Choroid plexus epithelial cell (primary cell): ENCODE measurements at regions not wholly inside any gene's neighbourhood (a gene's known extent, or its start where the extent isn't known, plus 50 kb on each side); places are given as distances from the start of the nearest gene placed in this dataset.

Source experiments
- DNase-seq: peaks from one replicate; pipeline ENCODE4 v3.0.0-alpha.2; 2010; ENCODE audit warnings: low read depth
- H3K4me3 ChIP-seq: 2 replicates; pipeline ENCODE4 v1.5.1; 2011; ENCODE audit warnings: low read depth, mild to moderate bottlenecking, control low read depth, low read length, moderate library complexity
- TF ChIP-seq, protein P1 (sequence below): conservative IDR thresholded peaks from 2 replicates; pipeline ENCODE4 v1.5.1; 2011; ENCODE audit warnings: low read depth, mild to moderate bottlenecking, control low read depth, inconsistent platforms, low read length, moderate library complexity

- H3K4me3 ChIP-seq, result no peak overlapping the region
- TF ChIP-seq, protein P1, sequence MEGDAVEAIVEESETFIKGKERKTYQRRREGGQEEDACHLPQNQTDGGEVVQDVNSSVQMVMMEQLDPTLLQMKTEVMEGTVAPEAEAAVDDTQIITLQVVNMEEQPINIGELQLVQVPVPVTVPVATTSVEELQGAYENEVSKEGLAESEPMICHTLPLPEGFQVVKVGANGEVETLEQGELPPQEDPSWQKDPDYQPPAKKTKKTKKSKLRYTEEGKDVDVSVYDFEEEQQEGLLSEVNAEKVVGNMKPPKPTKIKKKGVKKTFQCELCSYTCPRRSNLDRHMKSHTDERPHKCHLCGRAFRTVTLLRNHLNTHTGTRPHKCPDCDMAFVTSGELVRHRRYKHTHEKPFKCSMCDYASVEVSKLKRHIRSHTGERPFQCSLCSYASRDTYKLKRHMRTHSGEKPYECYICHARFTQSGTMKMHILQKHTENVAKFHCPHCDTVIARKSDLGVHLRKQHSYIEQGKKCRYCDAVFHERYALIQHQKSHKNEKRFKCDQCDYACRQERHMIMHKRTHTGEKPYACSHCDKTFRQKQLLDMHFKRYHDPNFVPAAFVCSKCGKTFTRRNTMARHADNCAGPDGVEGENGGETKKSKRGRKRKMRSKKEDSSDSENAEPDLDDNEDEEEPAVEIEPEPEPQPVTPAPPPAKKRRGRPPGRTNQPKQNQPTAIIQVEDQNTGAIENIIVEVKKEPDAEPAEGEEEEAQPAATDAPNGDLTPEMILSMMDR, result no peak
- DNase-seq, result no peak
These were observed 152.2 kb upstream of the RUNX1 start for GRCh38 chr21:35201288-35201687.

DNA sequence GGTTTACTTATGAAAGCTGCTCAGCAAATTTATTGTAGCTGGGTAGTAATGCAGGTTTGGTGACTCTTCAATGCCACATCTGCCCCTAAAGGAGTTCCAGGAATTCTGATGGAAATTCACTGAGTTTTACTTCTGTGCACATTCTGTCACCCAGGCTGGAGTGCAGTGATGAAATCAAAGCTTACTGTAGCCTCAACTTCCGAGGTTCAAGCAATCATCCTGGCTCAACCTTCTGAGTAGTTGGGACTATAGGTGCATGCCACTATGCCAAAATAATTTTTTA lies 150.6 kb upstream of the RUNX1 start:
- TF ChIP-seq, protein P1, result no peak
- DNase-seq, result no peak
- no peak overlapping the region for H3K4me3 ChIP-seq

DNA sequence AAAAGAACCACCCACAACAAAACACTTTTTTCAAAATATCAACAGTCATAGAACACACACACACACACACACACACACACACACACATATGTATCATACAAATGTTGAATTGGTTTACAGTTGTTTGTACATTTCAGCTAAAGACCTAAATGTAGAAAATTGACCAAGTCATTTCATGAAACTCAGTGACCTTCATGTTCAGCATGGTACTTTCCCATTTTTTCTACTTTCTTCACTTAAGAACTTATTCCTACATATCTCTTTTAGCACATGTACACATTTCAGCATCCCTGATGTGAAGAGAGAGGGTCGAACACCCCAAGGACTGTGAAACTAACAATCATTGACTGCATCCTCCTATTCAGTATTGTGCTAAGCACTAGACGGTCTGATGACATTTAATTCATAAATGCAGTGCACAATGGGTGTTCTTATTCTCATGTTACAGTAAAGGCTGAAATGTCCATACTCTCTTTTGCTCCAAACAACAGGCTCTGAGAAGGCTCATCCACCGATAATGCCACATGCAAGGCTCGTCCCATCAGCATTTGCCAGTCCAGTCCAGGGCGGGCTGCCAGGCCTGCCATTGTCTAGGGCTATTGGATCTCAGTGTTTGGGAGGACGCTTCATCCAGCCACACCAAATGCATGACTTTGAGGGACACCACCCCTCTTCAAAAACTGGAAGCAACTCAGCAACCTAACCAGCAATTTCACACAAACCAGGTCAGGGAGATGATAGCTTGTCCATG lies 150.1 kb upstream of the RUNX1 start:
- no peak for DNase-seq
- TF ChIP-seq, protein P1, result no peak
- H3K4me3 ChIP-seq, result no peak overlapping the region

DNA sequence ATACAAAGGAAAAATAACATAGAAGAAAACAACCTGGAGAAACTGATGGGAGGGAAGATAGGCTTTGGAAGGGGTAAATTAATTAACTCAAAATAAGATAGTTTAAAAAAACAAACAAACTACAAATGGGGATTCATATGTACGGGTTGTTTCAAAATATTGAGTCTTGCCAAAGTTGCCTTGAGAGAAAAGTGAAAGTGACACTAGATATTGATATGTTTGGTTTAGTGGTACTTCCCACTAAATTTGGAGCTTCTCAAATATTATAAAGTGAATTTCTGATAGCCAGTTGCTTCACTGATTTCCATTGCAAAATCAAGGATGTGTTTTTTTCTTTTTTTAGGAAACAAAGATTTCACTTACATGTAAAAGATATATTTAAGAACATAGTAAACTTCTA lies 149.5 kb upstream of the RUNX1 start:
- TF ChIP-seq, protein P1, result no peak
- no peak overlapping the region for H3K4me3 ChIP-seq

GRCh38 chr21:35197992-35198431 lies 148.9 kb upstream of the RUNX1 start:
- TF ChIP-seq, protein P1, result no peak
- peak; percentile 88 for DNase-seq

More for the DNA sequence above, 149.5 kb upstream of the RUNX1 start:
- no peak for DNase-seq

DNA sequence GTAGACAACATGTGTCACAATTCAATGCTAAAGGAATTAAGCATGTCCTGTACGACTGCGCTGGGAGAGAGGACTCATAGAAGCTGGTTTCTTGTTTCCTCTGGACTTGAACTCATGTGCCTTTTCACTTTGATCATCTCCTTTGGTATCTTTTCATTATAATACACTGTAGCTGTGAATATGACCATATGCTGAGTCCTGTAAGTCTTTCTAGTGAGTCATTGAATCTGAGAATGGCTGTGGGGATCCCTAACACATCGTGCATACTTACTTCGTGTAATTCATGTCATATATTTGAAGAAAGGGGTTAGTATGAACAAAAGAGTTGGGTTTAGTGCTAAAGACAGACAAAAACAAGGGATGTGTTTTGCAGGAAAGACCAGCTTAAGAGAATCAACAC lies 148.1 kb upstream of the RUNX1 start:
- TF ChIP-seq, protein P1, result no peak
- no peak for DNase-seq
- no peak overlapping the region for H3K4me3 ChIP-seq

More at GRCh38 chr21:35197992-35198431, 148.9 kb upstream of the RUNX1 start:
- no peak overlapping the region for H3K4me3 ChIP-seq

GRCh38 chr21:35196128-35196527 lies 147.0 kb upstream of the RUNX1 start:
- TF ChIP-seq, protein P1, result no peak
- no peak for DNase-seq
- H3K4me3 ChIP-seq, result no peak overlapping the region
